ENCODE measurements at regions not wholly inside any gene's neighbourhood (a gene's known extent, or its start where the extent isn't known, plus 50 kb on each side); places are given as distances from the start of the nearest gene placed in this dataset.

GRCh38 chr6:63475707-63476106, 96.6 kb upstream of the LOC128125822 start:
- DNase-seq (peak in 2 of 3 donors; percentile 69 to 82), ATAC-seq (peak; percentile 61 to 94 (median 88))
- H3K27me3 ChIP-seq, result no peaks in the 10 kb centered on the region
- peak overlapping the region; percentile 58 to 71 (median 68) for H3K27ac ChIP-seq
- no peaks in the 10 kb centered on the region for H3K9me3 ChIP-seq
- H3K4me1 ChIP-seq, result peaks cover 0 to 29% (median 12%) of the 10 kb centered on the region in 4 donors
- no peaks in the 10 kb centered on the region for H3K36me3 ChIP-seq
- H3K4me3 ChIP-seq, result no peak overlapping the region
- no peak for TF ChIP-seq POLR2A (IDR thresholded peaks at IDR 0.05)
- TF ChIP-seq, protein P1, sequence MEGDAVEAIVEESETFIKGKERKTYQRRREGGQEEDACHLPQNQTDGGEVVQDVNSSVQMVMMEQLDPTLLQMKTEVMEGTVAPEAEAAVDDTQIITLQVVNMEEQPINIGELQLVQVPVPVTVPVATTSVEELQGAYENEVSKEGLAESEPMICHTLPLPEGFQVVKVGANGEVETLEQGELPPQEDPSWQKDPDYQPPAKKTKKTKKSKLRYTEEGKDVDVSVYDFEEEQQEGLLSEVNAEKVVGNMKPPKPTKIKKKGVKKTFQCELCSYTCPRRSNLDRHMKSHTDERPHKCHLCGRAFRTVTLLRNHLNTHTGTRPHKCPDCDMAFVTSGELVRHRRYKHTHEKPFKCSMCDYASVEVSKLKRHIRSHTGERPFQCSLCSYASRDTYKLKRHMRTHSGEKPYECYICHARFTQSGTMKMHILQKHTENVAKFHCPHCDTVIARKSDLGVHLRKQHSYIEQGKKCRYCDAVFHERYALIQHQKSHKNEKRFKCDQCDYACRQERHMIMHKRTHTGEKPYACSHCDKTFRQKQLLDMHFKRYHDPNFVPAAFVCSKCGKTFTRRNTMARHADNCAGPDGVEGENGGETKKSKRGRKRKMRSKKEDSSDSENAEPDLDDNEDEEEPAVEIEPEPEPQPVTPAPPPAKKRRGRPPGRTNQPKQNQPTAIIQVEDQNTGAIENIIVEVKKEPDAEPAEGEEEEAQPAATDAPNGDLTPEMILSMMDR (IDR thresholded peaks at IDR 0.05), result peak in 1 of 4 donors; percentile 9
- intact Hi-C loops (cut with DNase I), result no loop called here
- WGBS (ENCODE audit: insufficient coverage, low coverage, low lambda C conversion rate, missing lambda C conversion rate), result 15% methylated on average over 1 of the region's 1 CpG

DNA sequence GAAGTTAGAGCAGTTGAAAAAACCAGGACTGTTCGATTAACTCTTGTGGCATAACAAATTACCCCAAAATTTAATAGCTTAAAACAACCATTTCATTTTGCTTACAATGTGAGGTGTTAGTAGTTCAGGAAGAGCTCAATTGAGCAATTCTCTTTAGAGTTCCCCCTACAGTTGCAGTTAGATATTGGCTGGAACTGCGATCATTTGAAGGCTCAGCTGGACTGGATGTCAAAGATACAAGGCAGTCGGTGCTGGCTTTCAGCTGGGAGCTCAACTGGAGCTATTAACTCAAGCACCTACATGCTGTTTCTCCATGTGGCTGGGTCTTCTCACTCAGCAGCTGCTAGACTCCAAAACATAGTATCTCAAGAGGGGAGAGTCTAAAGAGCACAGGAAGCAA, 96.0 kb upstream of the LOC128125822 start:
- H3K4me1 ChIP-seq, result peaks cover 0 to 29% (median 12%) of the 10 kb centered on the region in 4 donors
- no peaks in the 10 kb centered on the region for H3K27me3 ChIP-seq
- TF ChIP-seq, protein P1 (IDR thresholded peaks at IDR 0.05), result peak in 1 of 4 donors; percentile 18
- peak; percentile 15 for TF ChIP-seq POLR2A (IDR thresholded peaks at IDR 0.05)
- H3K4me3 ChIP-seq, result no peak overlapping the region
- H3K9me3 ChIP-seq, result no peaks in the 10 kb centered on the region
- 23% methylated on average over 3 of the region's 3 CpGs for WGBS (ENCODE audit: insufficient coverage, low coverage, low lambda C conversion rate, missing lambda C conversion rate)
- DNase-seq, result peak in 1 of 3 donors; percentile 60
- intact Hi-C loops (cut with DNase I), result no loop called here
- peak overlapping the region; percentile 58 to 71 (median 68) for H3K27ac ChIP-seq
- no peaks in the 10 kb centered on the region for H3K36me3 ChIP-seq
- ATAC-seq, result peak; percentile 78 to 84 (median 79)

GRCh38 chr6:63477422-63478040, 94.7 kb upstream of the LOC128125822 start:
- Histone ChIP-seq H3K27me3 (no peaks in the 10 kb centered on the region), H3K4me1 (peaks cover 0 to 29% (median 12%) of the 10 kb centered on the region in 4 donors), H3K27ac (peak overlapping the region in 1 of 3 donors; percentile 68), H3K9me3 (no peaks in the 10 kb centered on the region), H3K4me3 (no peak overlapping the region), H3K36me3 (no peaks in the 10 kb centered on the region)
- 83% methylated on average over 6 of the region's 6 CpGs for WGBS (ENCODE audit: insufficient coverage, low coverage, low lambda C conversion rate, missing lambda C conversion rate)
- TF ChIP-seq, protein P1 (IDR thresholded peaks at IDR 0.05), result no peak
- no peak for TF ChIP-seq POLR2A (IDR thresholded peaks at IDR 0.05)
- DNase-seq, result no peak
- ATAC-seq, result peak; percentile 19 to 64 (median 45)
- intact Hi-C loops (cut with DNase I), result no loop called here

DNA sequence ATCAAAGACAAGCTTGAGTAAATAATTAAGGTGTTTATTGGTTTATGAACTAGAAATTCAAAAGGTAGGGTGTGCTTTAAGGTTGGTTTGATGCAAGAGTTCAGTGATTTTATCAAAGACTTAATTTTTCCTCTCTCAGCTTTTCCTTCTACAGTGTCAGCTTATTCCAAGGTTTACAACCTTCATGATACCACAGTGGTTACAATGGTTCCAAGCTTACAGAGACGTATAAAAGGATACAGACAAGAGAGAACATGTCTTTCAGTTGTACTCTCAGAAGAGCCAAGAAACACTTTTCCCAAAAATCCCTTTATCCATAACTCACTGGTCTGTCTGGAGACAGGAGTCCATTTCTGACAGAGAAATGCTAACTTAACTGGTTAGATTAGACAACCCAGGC, 93.5 kb upstream of the LOC128125822 start:
- H3K4me3 ChIP-seq, result no peak overlapping the region
- H3K9me3 ChIP-seq, result no peaks in the 10 kb centered on the region
- 69% methylated on average over 1 of the region's 1 CpG for WGBS (ENCODE audit: insufficient coverage, low coverage, low lambda C conversion rate, missing lambda C conversion rate)
- ATAC-seq (no peak), DNase-seq (no peak)
- TF ChIP-seq POLR2A (IDR thresholded peaks at IDR 0.05), result no peak
- TF ChIP-seq, protein P1 (IDR thresholded peaks at IDR 0.05), result no peak
- H3K4me1 ChIP-seq, result peaks cover 0 to 29% (median 12%) of the 10 kb centered on the region in 4 donors
- no peak overlapping the region for H3K27ac ChIP-seq
- no peaks in the 10 kb centered on the region for H3K27me3 ChIP-seq
- no peaks in the 10 kb centered on the region for H3K36me3 ChIP-seq
- intact Hi-C loops (cut with DNase I), result no loop called here

Measured in right lobe of liver (tissue), 6 donors.